AG04450 (cell line): ENCODE measurements at regions not wholly inside any gene's neighbourhood (a gene's known extent, or its start where the extent isn't known, plus 50 kb on each side); places are given as distances from the start of the nearest gene placed in this dataset.

Experiments
- CTCF ChIA-PET: fragments of 300-600, 350-600 bp; formaldehyde crosslinking; extraction: SDS; loops from one replicate; lab custom pipeline; 2022; ENCODE audit warnings: antibody characterized with exemption, inconsistent platforms; lab: Charles Lee
- POLR2A ChIA-PET: fragments of 350-600 bp; formaldehyde crosslinking; extraction: SDS; loops from one replicate; lab custom pipeline; 2021; ENCODE audit warnings: antibody characterized with exemption, inconsistent platforms; lab: Yijun Ruan, JAX
- DNase-seq: peaks from one replicate; pipeline ENCODE4 v3.0.0-alpha.2; 2011; ENCODE audit warnings: low read depth, low spot score
- H3K27ac ChIP-seq: one replicate; pipeline ENCODE4 v1.5.1; 2012; ENCODE audit warnings: low read depth, low read length, control low read depth
- H3K27me3 ChIP-seq: one replicate; pipeline ENCODE4 v1.6.0; 2012; ENCODE audit warnings: low read length; ENCODE audit not compliant: control insufficient read depth, insufficient read depth
- H3K4me3 ChIP-seq: 2 replicates; pipeline ENCODE4 v1.5.1; 2011; ENCODE audit warnings: mild to moderate bottlenecking, low read depth, low read length, control low read depth
- H3K9me3 ChIP-seq: 2 replicates; pipeline ENCODE4 v1.5.1; 2012; ENCODE audit warnings: low read length; ENCODE audit not compliant: control insufficient read depth, insufficient read depth
- CTCF ChIP-seq: IDR thresholded peaks from 2 replicates; pipeline ENCODE4 v1.5.1; 2011; ENCODE audit warnings: low read depth, low read length, control low read depth, inconsistent platforms

- H3K27me3 ChIP-seq = no peaks in the 10 kb centered on the region
- DNase-seq = no peak
- CTCF ChIA-PET = interaction anchor here (0.8 to 1.3 kb wide), 5 partner anchors 11 to 314 kb away, joined by 3 to 4 read pairs (median 3); no protein-coding TSS in a partner anchor
- TF ChIP-seq CTCF = peak; percentile 6; the same call in 1 of the 2 replicates
- H3K27ac ChIP-seq = no peak overlapping the region
- no peak overlapping the region for H3K4me3 ChIP-seq
- POLR2A ChIA-PET = no interaction called here
- H3K9me3 ChIP-seq = no peaks in the 10 kb centered on the region
These were observed 366.2 kb upstream of the KITLG start for GRCh38 chr12:88946372-88946997.

GRCh38 chr12:88945051-88945732 is 364.9 kb upstream of the KITLG start:
- no peaks in the 10 kb centered on the region for H3K9me3 ChIP-seq
- no peak overlapping the region for H3K27ac ChIP-seq
- H3K4me3 ChIP-seq = no peak overlapping the region
- CTCF ChIA-PET = no interaction called here
- POLR2A ChIA-PET = no interaction called here
- no peak for DNase-seq
- no peaks in the 10 kb centered on the region for H3K27me3 ChIP-seq
- TF ChIP-seq CTCF = no peak

GRCh38 chr12:88944397-88944796 is 364.1 kb upstream of the KITLG start:
- Histone ChIP-seq H3K9me3 (no peaks in the 10 kb centered on the region), H3K27ac (no peak overlapping the region), H3K4me3 (no peak overlapping the region), H3K27me3 (no peaks in the 10 kb centered on the region)
- DNase-seq = no peak
- CTCF ChIA-PET = no interaction called here
- TF ChIP-seq CTCF = no peak
- POLR2A ChIA-PET = no interaction called here

- no peak overlapping the region for H3K4me3 ChIP-seq
- CTCF ChIA-PET = no interaction called here
- POLR2A ChIA-PET = no interaction called here
- H3K9me3 ChIP-seq = no peaks in the 10 kb centered on the region
- H3K27ac ChIP-seq = no peak overlapping the region
- no peak for TF ChIP-seq CTCF
- no peaks in the 10 kb centered on the region for H3K27me3 ChIP-seq
- no peak for DNase-seq
These were observed 360.6 kb upstream of the KITLG start for GRCh38 chr12:88940854-88941253.

GRCh38 chr12:88935856-88936255 is 355.6 kb upstream of the KITLG start:
- POLR2A ChIA-PET = no interaction called here
- Histone ChIP-seq H3K4me3 (no peak overlapping the region), H3K27me3 (no peaks in the 10 kb centered on the region), H3K27ac (no peak overlapping the region), H3K9me3 (no peaks in the 10 kb centered on the region)
- DNase-seq = no peak
- CTCF ChIA-PET = interaction anchor here (0.6 kb wide), 1 partner anchor 1551 kb away, joined by 4 read pairs; no protein-coding TSS in a partner anchor
- TF ChIP-seq CTCF = no peak
